ENCODE measurements at regions not wholly inside any gene's neighbourhood (a gene's known extent, or its start where the extent isn't known, plus 50 kb on each side); places are given as distances from the start of the nearest gene placed in this dataset.

DNA sequence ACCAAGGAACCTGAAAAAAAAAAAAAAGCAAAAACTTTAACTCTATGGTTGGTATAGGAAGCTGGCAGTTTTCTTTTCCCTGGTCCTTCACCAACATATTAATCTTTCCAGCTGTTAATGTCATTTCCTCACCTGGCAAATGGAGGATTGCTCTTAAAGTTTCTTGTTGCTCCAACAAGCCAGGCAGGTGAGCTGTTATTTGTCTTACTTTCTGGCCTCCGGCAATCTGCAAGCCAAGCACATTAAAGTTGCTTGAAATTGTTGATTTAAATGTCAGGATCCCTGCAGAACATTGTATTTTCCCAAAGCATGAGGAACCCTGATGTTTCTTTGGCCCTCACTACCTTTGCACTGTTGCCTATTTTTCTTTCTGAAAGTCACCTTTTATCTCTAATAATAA lies 664.9 kb downstream of the METTL4 start:
- TF ChIP-seq POLR2A (IDR thresholded peaks at IDR 0.05; ENCODE audit: low read depth, low read length) (no peak), POLR2AphosphoS5 (IDR thresholded peaks at IDR 0.05; ENCODE audit: low read depth, low read length) (no peak), TAF1 (IDR thresholded peaks at IDR 0.05; ENCODE audit: low read depth, low read length) (no peak), SPI1 (IDR thresholded peaks at IDR 0.05; ENCODE audit: low read depth, low read length) (no peak), POU2F2 (IDR thresholded peaks at IDR 0.05; ENCODE audit: low read depth, low read length) (no peak), PAX5 (IDR thresholded peaks at IDR 0.05; ENCODE audit: insufficient read depth, low read length, severe bottlenecking) (no peak)

All from GM12891 (cell line).